GM13976 (cell line): ENCODE measurements at regions not wholly inside any gene's neighbourhood (a gene's known extent, or its start where the extent isn't known, plus 50 kb on each side); places are given as distances from the start of the nearest gene placed in this dataset.

Experiments
- DNase-seq: peaks from one replicate; pipeline ENCODE4 v3.0.0; 2012; ENCODE audit warnings: low spot score
- CTCF ChIP-seq: IDR thresholded peaks from 2 replicates; pipeline ENCODE4 v1.5.1; 2012; ENCODE audit warnings: borderline replicate concordance, mild to moderate bottlenecking; ENCODE audit not compliant: insufficient read depth; ENCODE audit errors: extremely low read depth, missing control alignments, control extremely low read depth
- in situ Hi-C: fragments of 300-500 bp; cut with MboI; formaldehyde crosslinking; loops from one replicate; pipeline ENCODE4 v1.12.0; 2022; ENCODE audit warnings: low sequenced_read_pairs, mixed read lengths, inconsistent platforms; ENCODE audit not compliant: unreplicated experiment

GRCh38 chr2:220070349-220070748 lies 442.9 kb downstream of the SLC4A3 start:
- in situ Hi-C loops = no loop called here
- no peak for TF ChIP-seq CTCF
- DNase-seq = no peak

GRCh38 chr2:220071696-220072095 lies 444.3 kb downstream of the SLC4A3 start:
- no peak for TF ChIP-seq CTCF
- no peak for DNase-seq
- in situ Hi-C loops = no loop called here

- no peak for TF ChIP-seq CTCF
- in situ Hi-C loops = no loop called here
- no peak for DNase-seq
Measured at GRCh38 chr2:220072669-220073220, 445.3 kb downstream of the SLC4A3 start.

GRCh38 chr2:220075835-220076234 lies 448.4 kb downstream of the SLC4A3 start:
- in situ Hi-C loops = no loop called here
- no peak for DNase-seq
- TF ChIP-seq CTCF = no peak

- TF ChIP-seq CTCF = no peak
- in situ Hi-C loops = no loop called here
- no peak for DNase-seq
Measured at GRCh38 chr2:220076734-220077133, 449.3 kb downstream of the SLC4A3 start.

GRCh38 chr2:220077488-220077887 lies 450.1 kb downstream of the SLC4A3 start:
- in situ Hi-C loops = no loop called here
- no peak for TF ChIP-seq CTCF
- DNase-seq = no peak

GRCh38 chr2:220078439-220078838 lies 451.0 kb downstream of the SLC4A3 start:
- DNase-seq = no peak
- no peak for TF ChIP-seq CTCF
- in situ Hi-C loops = no loop called here
